G401 (cell line): ENCODE measurements at regions not wholly inside any gene's neighbourhood (a gene's known extent, or its start where the extent isn't known, plus 50 kb on each side); places are given as distances from the start of the nearest gene placed in this dataset.
A peak's percentile ranks its signal among the peaks of the same experiment; 100 is the strongest.
"Not testable (repeated sequence)": the region's sequence is repeated elsewhere in the genome, so short reads cannot be mapped to it uniquely, and the experiment has no call there.

ENCODE experiments used
- DNase-seq: peaks from one replicate; pipeline ENCODE4 v3.0.0-alpha.2; 2015; ENCODE audit warnings: low spot score
- in situ Hi-C: cut with HindIII; loops from 2 replicates; pipeline ENCODE4 v1.10.0; 2016; ENCODE audit warnings: low sequenced_read_pairs, mixed read lengths

DNA sequence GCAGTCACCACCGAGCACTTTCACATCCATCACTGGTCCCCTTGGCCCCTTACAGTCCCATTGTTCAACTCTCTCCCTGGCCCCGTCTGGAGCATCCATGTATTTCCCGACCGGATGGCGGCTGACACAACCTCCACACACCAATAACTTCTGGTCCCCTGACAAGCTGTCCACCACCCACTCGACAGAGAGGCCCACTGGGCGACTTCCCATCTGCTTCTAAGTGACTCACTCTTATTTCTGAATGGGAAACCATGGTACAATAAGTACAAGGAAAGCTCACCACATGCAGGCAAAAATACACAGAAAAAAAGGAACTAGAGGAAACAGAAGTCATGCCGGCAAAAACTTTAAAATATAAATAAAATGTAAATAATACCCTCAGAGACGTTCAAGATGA lies 82.9 kb upstream of the RAB12 start:
- no peak for DNase-seq
- in situ Hi-C loops: no loop called here

DNA sequence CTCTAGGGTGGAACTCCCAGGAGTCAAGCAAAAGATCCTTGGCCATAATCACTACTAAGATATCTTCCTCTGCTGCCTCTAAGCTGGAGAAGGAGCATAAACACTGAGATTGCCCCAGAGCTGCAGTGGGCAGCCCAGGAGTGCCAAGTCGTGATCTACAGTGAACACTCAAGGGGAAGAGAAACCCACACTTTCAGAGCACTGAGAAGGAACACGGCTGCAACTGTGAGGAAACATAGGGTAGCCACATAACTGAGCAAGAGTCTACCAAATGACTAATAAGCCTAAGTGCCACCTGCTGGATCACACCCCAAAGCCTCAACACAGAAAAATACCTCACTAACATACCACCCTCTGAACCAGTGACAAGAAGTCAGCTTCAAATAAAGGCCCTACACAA lies 79.6 kb upstream of the RAB12 start:
- DNase-seq: no peak
- in situ Hi-C loops: no loop called here

DNA sequence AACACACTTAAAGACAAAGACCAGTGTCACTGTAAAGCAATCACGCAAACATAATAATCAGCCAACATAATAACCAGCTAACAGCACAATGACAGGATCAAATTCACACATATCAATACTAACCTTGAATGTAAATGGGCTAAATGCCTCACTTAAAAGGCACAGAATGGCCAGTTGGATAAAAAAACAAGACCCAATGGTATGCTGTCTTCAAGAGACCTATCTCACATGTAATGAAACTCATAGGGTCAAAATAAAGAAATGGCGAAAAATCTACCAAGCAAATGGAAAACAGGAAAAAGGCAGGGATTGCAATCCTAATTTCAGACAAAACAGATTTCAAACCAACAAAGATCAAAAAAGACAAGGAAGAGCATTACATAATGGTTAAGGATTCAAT lies 78.2 kb upstream of the RAB12 start:
- in situ Hi-C loops, DNase-seq: not testable (repeated sequence)

DNA sequence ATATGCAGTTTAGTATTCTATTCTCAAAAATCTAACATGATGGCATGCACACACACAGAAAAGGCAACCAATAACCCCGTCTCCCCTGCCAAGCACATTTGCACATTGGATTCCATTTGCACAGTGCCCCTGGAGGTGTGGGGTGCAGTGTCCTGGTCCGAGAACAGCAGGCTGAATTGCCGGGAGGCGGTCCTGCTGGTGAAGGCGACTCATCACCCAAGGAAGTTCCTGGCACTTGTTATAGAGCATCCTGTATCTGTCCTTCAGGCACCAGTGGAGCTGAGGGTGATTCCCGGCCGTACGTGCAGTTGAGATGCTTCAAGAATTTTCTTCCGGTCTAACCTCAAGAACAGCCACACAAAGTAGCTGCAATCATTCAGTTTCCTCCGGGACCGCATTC lies 73.0 kb upstream of the RAB12 start:
- in situ Hi-C loops: no loop called here
- no peak for DNase-seq

DNA sequence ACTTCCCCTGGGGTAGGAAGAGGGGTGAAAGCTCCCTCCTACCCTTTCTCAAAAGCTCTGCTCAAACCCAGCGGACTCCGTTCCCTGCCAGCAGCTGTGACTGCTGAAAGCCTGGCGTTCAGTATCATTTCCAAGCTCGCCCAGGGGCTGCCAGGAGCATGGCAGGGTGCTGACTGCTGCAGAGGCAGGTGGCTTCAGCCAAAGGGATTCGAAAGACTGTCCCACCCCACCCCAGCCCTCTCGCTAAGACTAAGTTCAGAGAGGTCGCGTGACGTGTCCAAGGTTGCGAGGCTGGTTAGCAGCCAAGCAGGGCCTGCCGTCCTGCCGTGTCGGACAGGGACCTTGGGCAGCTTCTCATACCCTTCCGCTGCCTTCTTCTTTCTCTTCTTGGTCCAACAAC lies 72.3 kb upstream of the RAB12 start:
- no peak for DNase-seq
- in situ Hi-C loops: no loop called here

DNA sequence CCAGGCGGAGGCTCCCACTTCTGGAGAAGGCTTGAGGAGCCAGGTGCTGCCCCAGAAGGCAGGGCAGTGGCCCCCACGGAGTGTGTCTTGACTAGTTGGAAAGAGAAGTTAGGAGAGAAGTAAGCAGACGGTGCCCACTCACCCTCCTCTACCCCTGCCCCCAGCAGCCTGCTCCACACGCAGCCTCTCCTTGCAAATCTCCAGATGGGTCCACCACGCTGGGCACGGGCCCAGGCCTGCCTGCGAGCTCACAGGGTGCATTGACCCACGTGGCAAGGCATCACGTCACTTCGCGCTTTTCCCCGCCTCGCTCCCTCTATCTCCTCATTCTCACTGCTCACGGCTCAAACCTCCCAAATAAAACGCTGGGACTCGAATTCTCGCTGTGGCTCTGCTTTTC lies 71.8 kb upstream of the RAB12 start:
- DNase-seq: peak; percentile 17
- in situ Hi-C loops: no loop called here

DNA sequence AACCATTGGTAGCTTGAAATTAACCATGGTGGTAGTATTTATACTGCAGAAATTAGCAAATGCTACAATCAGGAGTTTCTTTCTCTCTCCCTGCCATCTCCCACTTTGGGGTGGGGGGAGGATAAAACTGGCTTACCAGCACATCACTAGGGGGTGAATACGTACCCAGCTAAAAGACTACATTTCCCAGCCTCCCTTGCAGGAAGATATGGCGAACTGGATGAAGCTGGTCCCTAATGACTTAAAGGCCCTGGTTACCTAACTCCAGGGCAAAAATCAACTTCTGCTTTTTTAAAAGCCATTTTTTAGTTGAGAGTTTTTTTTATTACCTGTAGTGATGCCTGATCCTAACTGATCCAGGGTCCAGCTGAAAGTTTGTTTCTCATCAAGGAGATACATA lies 70.3 kb upstream of the RAB12 start:
- DNase-seq: no peak
- in situ Hi-C loops: no loop called here

DNA sequence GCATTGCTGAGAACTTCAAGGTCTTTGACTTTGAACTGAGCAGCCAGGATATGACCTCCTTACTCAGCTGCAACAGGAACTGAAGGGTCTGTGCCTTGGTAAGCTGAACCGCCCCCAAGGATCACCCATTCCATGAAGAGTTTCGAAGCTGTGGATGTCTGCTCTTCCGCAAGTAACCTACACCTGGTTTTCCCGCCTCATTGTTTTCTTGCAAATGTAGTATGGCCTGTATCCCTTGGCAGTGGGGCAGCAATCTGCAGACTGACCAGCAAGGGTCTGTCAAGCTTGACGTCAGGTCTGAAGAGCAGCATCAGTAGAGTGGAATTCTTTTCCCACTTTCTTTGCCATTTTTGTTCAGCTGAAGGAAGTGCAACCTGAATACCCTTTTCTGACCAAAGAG lies 62.6 kb upstream of the RAB12 start:
- in situ Hi-C loops: no loop called here
- DNase-seq: no peak

DNA sequence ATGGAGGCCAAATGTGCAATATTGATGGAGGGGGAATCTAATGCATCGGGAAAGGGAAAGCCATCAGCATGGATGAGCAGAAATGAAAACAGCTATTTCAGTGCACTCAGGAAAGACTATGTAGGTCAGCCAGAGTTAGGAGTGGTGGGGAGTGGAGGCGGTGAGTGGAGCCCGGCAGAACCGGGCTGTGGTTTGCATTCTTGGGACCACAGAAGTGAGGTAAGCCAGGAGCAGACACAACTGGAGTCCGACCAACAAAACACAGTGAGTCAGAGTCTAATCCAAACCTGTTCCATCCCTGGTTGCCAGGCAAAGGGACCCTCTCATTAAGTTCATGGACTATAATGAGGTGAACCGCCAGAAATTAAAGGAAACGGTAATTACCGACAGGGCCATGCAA lies 61.1 kb upstream of the RAB12 start:
- in situ Hi-C loops: no loop called here
- no peak for DNase-seq

DNA sequence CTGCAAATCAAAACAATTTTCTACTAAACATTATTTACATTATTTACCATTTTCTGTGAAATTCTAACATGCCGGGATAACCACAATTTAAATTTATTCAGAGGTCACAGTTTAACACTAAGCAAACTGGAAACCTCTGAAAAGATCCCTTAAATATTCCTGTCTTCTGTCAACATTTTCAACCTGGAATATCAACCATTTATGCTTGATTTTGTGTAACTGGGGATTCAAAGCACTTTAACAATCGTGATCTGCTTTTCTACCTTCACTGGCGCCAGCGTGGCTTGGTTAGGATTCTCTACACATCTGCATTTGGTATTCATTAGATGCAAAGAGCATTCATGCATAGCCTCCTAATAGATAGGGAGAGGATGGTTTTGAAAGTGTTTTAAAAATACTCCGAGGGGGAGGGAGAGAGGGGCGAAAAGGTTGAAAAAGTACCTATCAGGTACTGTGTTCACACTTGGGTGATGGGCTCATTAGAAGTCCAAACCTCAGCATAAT lies 59.9 kb upstream of the RAB12 start:
- in situ Hi-C loops: no loop called here
- DNase-seq: no peak

DNA sequence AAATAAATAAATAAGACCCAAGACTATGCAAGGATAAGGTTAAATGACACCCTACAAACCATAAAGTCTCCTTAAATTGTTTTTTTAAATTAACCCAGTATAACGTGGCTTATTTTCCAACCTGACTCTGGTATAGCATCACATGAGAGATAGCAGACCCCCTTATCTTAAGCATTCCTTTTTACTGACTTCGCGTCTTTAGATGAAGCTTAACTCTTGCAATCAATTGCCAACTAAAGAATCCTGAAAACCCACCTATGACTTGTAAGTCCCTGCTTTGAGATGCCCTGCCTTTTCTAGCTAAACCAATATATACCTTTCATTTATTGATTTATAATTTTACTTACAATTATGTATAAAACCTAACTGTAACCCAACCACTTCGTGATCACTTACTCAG lies 57.1 kb upstream of the RAB12 start:
- in situ Hi-C loops: no loop called here
- DNase-seq: no peak

DNA sequence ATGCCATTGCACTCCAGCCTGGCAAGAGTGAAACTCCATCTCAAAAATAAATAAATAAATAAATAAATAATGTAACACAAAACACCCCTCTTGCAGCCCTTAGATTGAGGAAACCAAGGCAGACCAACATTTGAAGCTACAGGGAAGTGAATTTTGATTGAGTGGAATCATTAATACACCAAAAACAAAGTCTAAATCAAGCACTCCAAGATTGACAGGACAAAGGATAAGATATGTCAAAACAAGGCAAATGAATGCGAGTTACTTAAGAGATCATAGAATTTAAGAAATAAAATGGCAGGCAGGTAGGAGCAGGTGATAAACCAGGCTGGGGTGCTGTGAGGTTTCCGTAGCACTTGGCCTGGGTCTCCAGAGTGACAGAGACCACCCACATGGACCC lies 54.9 kb upstream of the RAB12 start:
- in situ Hi-C loops: no loop called here
- DNase-seq: no peak

DNA sequence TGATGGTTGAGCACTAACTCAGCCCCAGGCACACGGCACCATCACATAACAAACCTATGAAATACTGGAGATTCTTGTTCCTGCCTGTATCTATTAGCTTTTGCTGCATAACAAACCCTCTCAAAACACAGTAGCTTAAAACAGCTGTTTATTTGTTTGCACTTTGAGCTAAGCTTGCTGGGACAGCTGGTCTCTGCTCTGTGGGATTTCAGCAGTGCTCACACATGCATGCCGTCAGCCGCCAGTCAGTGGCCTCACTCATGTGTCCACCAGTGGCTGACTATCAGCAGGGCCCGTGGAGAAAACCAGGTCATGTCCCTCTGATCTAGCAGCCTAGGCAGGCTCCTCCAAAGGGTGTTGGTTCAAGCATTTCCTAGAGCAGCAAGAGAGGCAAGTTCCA lies 52.8 kb upstream of the RAB12 start:
- no peak for DNase-seq
- in situ Hi-C loops: no loop called here
